Activated CD4-positive, alpha-beta memory T cell treated with anti-CD3 and anti-CD28 coated beads, Interleukin-2, amount 10 ng/mL, durations not matched to agents 7 days and 5 days (primary cell): ENCODE measurements at regions not wholly inside any gene's neighbourhood (a gene's known extent, or its start where the extent isn't known, plus 50 kb on each side); places are given as distances from the start of the nearest gene placed in this dataset.

Source experiments
- CTCF ChIA-PET: fragments of 350-600 bp; sonication (Branson Sonifier 250); formaldehyde crosslinking; loops from one replicate; lab custom pipeline; 2021; ENCODE audit warnings: antibody characterized with exemption, inconsistent platforms; lab: Charles Lee
- POLR2A ChIA-PET: fragments of 350-600 bp; sonication (Branson Sonifier 250); formaldehyde crosslinking; loops from one replicate; lab custom pipeline; 2021; ENCODE audit warnings: antibody characterized with exemption; lab: Charles Lee
- DNase-seq: peaks from one replicate; pipeline ENCODE4 v3.0.0-alpha.2; 2020
- H3K27ac Mint-ChIP-seq: one replicate; pipeline ENCODE4 v1.8.0; 2021; ENCODE audit warnings: mild to moderate bottlenecking, mixed read lengths
- H3K27me3 Mint-ChIP-seq: one replicate; pipeline ENCODE4 v1.8.0; 2021; ENCODE audit warnings: mixed read lengths
- H3K36me3 Mint-ChIP-seq: one replicate; pipeline ENCODE4 v1.8.0; 2021; ENCODE audit warnings: low read depth, mixed read lengths
- H3K4me1 Mint-ChIP-seq: one replicate; pipeline ENCODE4 v1.8.0; 2021; ENCODE audit warnings: mixed read lengths
- H3K4me3 Mint-ChIP-seq: one replicate; pipeline ENCODE4 v1.8.0; 2021; ENCODE audit warnings: mild to moderate bottlenecking, mixed read lengths
- H3K9me3 Mint-ChIP-seq: one replicate; pipeline ENCODE4 v1.8.0; 2021; ENCODE audit warnings: mixed read lengths

- CTCF ChIA-PET = no interaction called here
- no peaks in the 10 kb centered on the region for H3K9me3 Mint-ChIP-seq
- H3K4me1 Mint-ChIP-seq = no peaks in the 10 kb centered on the region
- no peaks in the 10 kb centered on the region for H3K36me3 Mint-ChIP-seq
- DNase-seq = no peak
- no peak overlapping the region for H3K4me3 Mint-ChIP-seq
- H3K27me3 Mint-ChIP-seq = peaks cover 2% of the 10 kb centered on the region
- H3K27ac Mint-ChIP-seq = no peak overlapping the region
- POLR2A ChIA-PET = no interaction called here
Observed at GRCh38 chr2:216320852-216321251, 51.4 kb downstream of the MARCHF4 start.

- no peak for DNase-seq
- Mint-ChIP-seq H3K27me3 (peaks cover 2% of the 10 kb centered on the region), H3K27ac (no peak overlapping the region), H3K9me3 (no peaks in the 10 kb centered on the region), H3K4me1 (no peaks in the 10 kb centered on the region), H3K36me3 (no peaks in the 10 kb centered on the region), H3K4me3 (no peak overlapping the region)
- CTCF ChIA-PET = no interaction called here
- POLR2A ChIA-PET = no interaction called here
Observed at GRCh38 chr2:216319771-216320170, 52.5 kb downstream of the MARCHF4 start.

GRCh38 chr2:216318521-216318874 lies 53.8 kb downstream of the MARCHF4 start:
- Mint-ChIP-seq H3K4me3 (no peak overlapping the region), H3K36me3 (no peaks in the 10 kb centered on the region), H3K27ac (no peak overlapping the region), H3K27me3 (peaks cover 5% of the 10 kb centered on the region), H3K4me1 (no peaks in the 10 kb centered on the region), H3K9me3 (no peaks in the 10 kb centered on the region)
- POLR2A ChIA-PET = no interaction called here
- DNase-seq = no peak
- CTCF ChIA-PET = no interaction called here

GRCh38 chr2:216317831-216318520 lies 54.3 kb downstream of the MARCHF4 start:
- H3K4me1 Mint-ChIP-seq = no peaks in the 10 kb centered on the region
- no peak overlapping the region for H3K27ac Mint-ChIP-seq
- H3K36me3 Mint-ChIP-seq = no peaks in the 10 kb centered on the region
- no peaks in the 10 kb centered on the region for H3K9me3 Mint-ChIP-seq
- DNase-seq = no peak
- POLR2A ChIA-PET = no interaction called here
- H3K27me3 Mint-ChIP-seq = peaks cover 7% of the 10 kb centered on the region
- H3K4me3 Mint-ChIP-seq = no peak overlapping the region
- CTCF ChIA-PET = no interaction called here

- no peak for DNase-seq
- Mint-ChIP-seq H3K4me1 (no peaks in the 10 kb centered on the region), H3K36me3 (no peaks in the 10 kb centered on the region), H3K27ac (no peak overlapping the region), H3K4me3 (no peak overlapping the region), H3K9me3 (no peaks in the 10 kb centered on the region), H3K27me3 (peaks cover 14% of the 10 kb centered on the region)
- CTCF ChIA-PET = no interaction called here
- POLR2A ChIA-PET = no interaction called here
Observed at GRCh38 chr2:216316743-216317142, 55.5 kb downstream of the MARCHF4 start.

GRCh38 chr2:216315802-216316603 lies 56.3 kb downstream of the MARCHF4 start:
- no peak for DNase-seq
- H3K4me3 Mint-ChIP-seq = no peak overlapping the region
- no peaks in the 10 kb centered on the region for H3K36me3 Mint-ChIP-seq
- no peaks in the 10 kb centered on the region for H3K9me3 Mint-ChIP-seq
- H3K27me3 Mint-ChIP-seq = peaks cover 14% of the 10 kb centered on the region
- ChIA-PET POLR2A (no interaction called here), CTCF (no interaction called here)
- no peaks in the 10 kb centered on the region for H3K4me1 Mint-ChIP-seq
- H3K27ac Mint-ChIP-seq = no peak overlapping the region

- H3K27ac Mint-ChIP-seq = no peak overlapping the region
- DNase-seq = no peak
- ChIA-PET POLR2A (no interaction called here), CTCF (no interaction called here)
- H3K4me3 Mint-ChIP-seq = no peak overlapping the region
- peaks cover 14% of the 10 kb centered on the region for H3K27me3 Mint-ChIP-seq
- no peaks in the 10 kb centered on the region for H3K9me3 Mint-ChIP-seq
- no peaks in the 10 kb centered on the region for H3K4me1 Mint-ChIP-seq
- no peaks in the 10 kb centered on the region for H3K36me3 Mint-ChIP-seq
Observed at GRCh38 chr2:216312441-216312840, 59.8 kb downstream of the MARCHF4 start.

- no peak for DNase-seq
- Mint-ChIP-seq H3K27ac (no peak overlapping the region), H3K27me3 (peaks cover 12% of the 10 kb centered on the region), H3K4me3 (no peak overlapping the region), H3K9me3 (no peaks in the 10 kb centered on the region), H3K4me1 (no peaks in the 10 kb centered on the region), H3K36me3 (no peaks in the 10 kb centered on the region)
- CTCF ChIA-PET = no interaction called here
- POLR2A ChIA-PET = no interaction called here
Observed at GRCh38 chr2:216308576-216308975, 63.7 kb downstream of the MARCHF4 start.

GRCh38 chr2:216307496-216307895 lies 64.8 kb downstream of the MARCHF4 start:
- ChIA-PET POLR2A (no interaction called here), CTCF (no interaction called here)
- no peak overlapping the region for H3K4me3 Mint-ChIP-seq
- H3K27me3 Mint-ChIP-seq = peaks cover 5% of the 10 kb centered on the region
- H3K9me3 Mint-ChIP-seq = no peaks in the 10 kb centered on the region
- no peaks in the 10 kb centered on the region for H3K36me3 Mint-ChIP-seq
- no peak overlapping the region for H3K27ac Mint-ChIP-seq
- H3K4me1 Mint-ChIP-seq = no peaks in the 10 kb centered on the region
- no peak for DNase-seq

- H3K4me1 Mint-ChIP-seq = no peaks in the 10 kb centered on the region
- no peaks in the 10 kb centered on the region for H3K9me3 Mint-ChIP-seq
- CTCF ChIA-PET = no interaction called here
- no peak for DNase-seq
- no peaks in the 10 kb centered on the region for H3K27me3 Mint-ChIP-seq
- POLR2A ChIA-PET = no interaction called here
- no peak overlapping the region for H3K27ac Mint-ChIP-seq
- H3K36me3 Mint-ChIP-seq = no peaks in the 10 kb centered on the region
- H3K4me3 Mint-ChIP-seq = no peak overlapping the region
Observed at GRCh38 chr2:216306868-216307267, 65.4 kb downstream of the MARCHF4 start.

GRCh38 chr2:216305574-216305973 lies 66.7 kb downstream of the MARCHF4 start:
- no peak overlapping the region for H3K4me3 Mint-ChIP-seq
- CTCF ChIA-PET = no interaction called here

GRCh38 chr2:216302981-216303676 lies 69.2 kb downstream of the MARCHF4 start:
- no peak overlapping the region for H3K4me3 Mint-ChIP-seq
- CTCF ChIA-PET = no interaction called here
- H3K27ac Mint-ChIP-seq = no peak overlapping the region
- no peaks in the 10 kb centered on the region for H3K36me3 Mint-ChIP-seq
- POLR2A ChIA-PET = no interaction called here
- H3K9me3 Mint-ChIP-seq = no peaks in the 10 kb centered on the region
- peaks cover 2% of the 10 kb centered on the region for H3K27me3 Mint-ChIP-seq
- H3K4me1 Mint-ChIP-seq = no peaks in the 10 kb centered on the region
- no peak for DNase-seq

More at GRCh38 chr2:216305574-216305973, 66.7 kb downstream of the MARCHF4 start:
- Mint-ChIP-seq H3K27me3 (no peaks in the 10 kb centered on the region), H3K4me1 (no peaks in the 10 kb centered on the region), H3K9me3 (no peaks in the 10 kb centered on the region), H3K27ac (no peak overlapping the region), H3K36me3 (no peaks in the 10 kb centered on the region)
- no peak for DNase-seq
- POLR2A ChIA-PET = no interaction called here

GRCh38 chr2:216300906-216301305 lies 71.4 kb downstream of the MARCHF4 start:
- no peak overlapping the region for H3K27ac Mint-ChIP-seq
- H3K4me3 Mint-ChIP-seq = no peak overlapping the region
- POLR2A ChIA-PET = interaction anchor here (1.5 kb wide), 1 partner anchor 79 kb away, joined by 3 read pairs; no protein-coding TSS in a partner anchor
- H3K4me1 Mint-ChIP-seq = no peaks in the 10 kb centered on the region
- no peak for DNase-seq
- peaks cover 2% of the 10 kb centered on the region for H3K27me3 Mint-ChIP-seq
- H3K36me3 Mint-ChIP-seq = no peaks in the 10 kb centered on the region
- no peaks in the 10 kb centered on the region for H3K9me3 Mint-ChIP-seq
- CTCF ChIA-PET = no interaction called here
